H1 (cell line): ENCODE measurements at regions not wholly inside any gene's neighbourhood (a gene's known extent, or its start where the extent isn't known, plus 50 kb on each side); places are given as distances from the start of the nearest gene placed in this dataset.

Experiments used
- CTCF ChIA-PET: fragments of 300-600 bp; sonication (Branson Sonifier 250); formaldehyde crosslinking; loops from one replicate; lab custom pipeline; 2021; ENCODE audit not compliant: partially characterized antibody; lab: Charles Lee
- POLR2A ChIA-PET: fragments of 300-600 bp; sonication (Branson Sonifier 250); formaldehyde crosslinking; loops from one replicate; lab custom pipeline; 2021; ENCODE audit warnings: inconsistent platforms; ENCODE audit not compliant: partially characterized antibody; lab: Charles Lee
- DNase-seq, 2 experiments: peaks; one replicate each; pipeline versions ENCODE4 v3.0.0 to v3.0.0-alpha.2; 2010 to 2022; ENCODE audit warnings: low spot score in 2 of 2, low read depth in 1 of 2, mixed read lengths in 1 of 2
- FAIRE-seq: peaks from 2 replicates; lab custom pipeline; 2011; peaks lifted over from hg19 to GRCh38; lab: Jason Lieb, UNC
- H2AFZ ChIP-seq: 2 replicates; pipeline ENCODE4 v1.8.1; 2012; ENCODE audit warnings: low read length, inconsistent platforms
- H2AK5ac ChIP-seq: 2 replicates; pipeline ENCODE4 v1.6.1; 2013; ENCODE audit warnings: low read depth, low read length
- H2BK120ac ChIP-seq: replicated peaks from 2 replicates; pipeline ENCODE3; 2013; ENCODE audit warnings: low read depth, low read length, inconsistent platforms
- H2BK12ac ChIP-seq: 2 replicates; pipeline ENCODE4 v1.6.1; 2013; ENCODE audit warnings: low read depth, low read length
- H2BK15ac ChIP-seq: 2 replicates; pipeline ENCODE4 v1.6.1; 2013; ENCODE audit warnings: low read length
- H2BK20ac ChIP-seq: 2 replicates; pipeline ENCODE4 v1.6.1; 2013; ENCODE audit warnings: low read length
- H2BK5ac ChIP-seq: 2 replicates; pipeline ENCODE4 v1.6.1; 2013; ENCODE audit warnings: low read depth, low read length
- H3K14ac ChIP-seq: 2 replicates; pipeline ENCODE4 v1.6.1; 2013; ENCODE audit warnings: inconsistent platforms; ENCODE audit not compliant: insufficient read length
- H3K18ac ChIP-seq: 2 replicates; pipeline ENCODE4 v1.6.1; 2013; ENCODE audit warnings: low read length; ENCODE audit errors: extremely low read depth
- H3K23ac ChIP-seq: 2 replicates; pipeline ENCODE4 v1.6.1; 2013; ENCODE audit warnings: inconsistent platforms; ENCODE audit not compliant: insufficient read length
- H3K23me2 ChIP-seq: 2 replicates; pipeline ENCODE4 v1.6.1; 2013; ENCODE audit warnings: low read depth, low read length
- H3K27ac ChIP-seq: 2 replicates; pipeline ENCODE4 v1.6.1; 2011; ENCODE audit warnings: low read depth, low read length, inconsistent platforms
- H3K27me3 ChIP-seq, 4 experiments: replicated peaks in 1 of 4; 1 replicate in 1 of 4; 2 replicates in 3 of 4; pipeline versions ENCODE4 v1.6.1 to v1.8.1; 2011 to 2013; ENCODE audit warnings: low read length in 3 of 4, mild to moderate bottlenecking in 3 of 4, inconsistent platforms in 2 of 4, mixed read lengths in 2 of 4, moderate library complexity in 1 of 4; ENCODE audit not compliant: control insufficient read depth in 3 of 4, insufficient read depth in 3 of 4; ENCODE audit errors: extremely low read depth in 1 of 4
- H3K36me3 ChIP-seq, 4 experiments: 2 replicates each; pipeline versions ENCODE4 v1.6.1 to v1.8.1; 2011 to 2013; ENCODE audit warnings: mild to moderate bottlenecking in 4 of 4, low read length in 3 of 4, moderate library complexity in 2 of 4, control low read depth in 1 of 4, inconsistent platforms in 1 of 4; ENCODE audit not compliant: insufficient read depth in 4 of 4, control insufficient read depth in 2 of 4
- H3K4ac ChIP-seq: replicated peaks from 2 replicates; pipeline ENCODE3; 2013; ENCODE audit warnings: low read length, low read depth, mixed read lengths, inconsistent platforms; ENCODE audit not compliant: insufficient read length
- H3K4me1 ChIP-seq, 4 experiments: replicated peaks in 1 of 4; 1 replicate in 1 of 4; 2 replicates in 3 of 4; pipeline versions ENCODE4 v1.6.1 to v1.8.1; 2011 to 2013; ENCODE audit warnings: low read length in 3 of 4, inconsistent platforms in 2 of 4, mixed read lengths in 1 of 4; ENCODE audit not compliant: insufficient read depth in 4 of 4, control insufficient read depth in 3 of 4
- H3K4me2 ChIP-seq, 2 experiments: 2 replicates each; pipeline versions ENCODE4 v1.6.1 to v1.8.1; 2011 to 2013; ENCODE audit warnings: low read depth in 2 of 2, low read length in 2 of 2, control low read depth in 1 of 2, inconsistent platforms in 1 of 2, mild to moderate bottlenecking in 1 of 2; ENCODE audit not compliant: insufficient read depth in 1 of 2
- H3K4me3 ChIP-seq, 4 experiments: fragments of 200-600, 300-600 bp in 1 of 4; sonication (generic), shearing (Covaris generic), sonication (Bioruptor Twin) in 1 of 4; 2 replicates each; pipeline versions ENCODE4 v1.5.1 to v1.8.1; 2011 to 2016; ENCODE audit warnings: low read length in 4 of 4, low read depth in 3 of 4, control low read depth in 2 of 4, inconsistent platforms in 2 of 4, mild to moderate bottlenecking in 2 of 4, mixed read lengths in 1 of 4, moderate library complexity in 1 of 4; ENCODE audit not compliant: insufficient read depth in 2 of 4; ENCODE audit errors: extremely low read depth in 1 of 4
- H3K56ac ChIP-seq: replicated peaks from 2 replicates; pipeline ENCODE3; 2013; ENCODE audit warnings: low read depth, mild to moderate bottlenecking, mixed read lengths, low read length, inconsistent platforms; ENCODE audit not compliant: insufficient read length
- H3K79me1 ChIP-seq: 2 replicates; pipeline ENCODE4 v1.6.1; 2013; ENCODE audit warnings: low read depth, low read length, control low read depth
- H3K79me2 ChIP-seq, 2 experiments: 2 replicates each; pipeline versions ENCODE4 v1.6.1 to v1.8.1; 2012 to 2013; ENCODE audit warnings: low read length in 2 of 2, mild to moderate bottlenecking in 2 of 2, inconsistent platforms in 1 of 2; ENCODE audit not compliant: insufficient read depth in 2 of 2, control insufficient read depth in 1 of 2
- H3K9ac ChIP-seq, 4 experiments: replicated peaks in 1 of 4; 1 replicate in 1 of 4; 2 replicates in 3 of 4; pipeline versions ENCODE4 v1.6.1 to v1.8.1; 2011 to 2013; ENCODE audit warnings: low read depth in 3 of 4, low read length in 3 of 4, control low read depth in 2 of 4, mild to moderate bottlenecking in 2 of 4, moderate library complexity in 2 of 4, inconsistent platforms in 1 of 4; ENCODE audit errors: extremely low read depth in 1 of 4
- H3K9me3 ChIP-seq, 2 experiments: 2 replicates each; pipeline versions ENCODE4 v1.6.1 to v1.8.1; 2012 to 2013; ENCODE audit warnings: mild to moderate bottlenecking in 2 of 2, moderate library complexity in 2 of 2, control low read depth in 1 of 2, inconsistent platforms in 1 of 2, low read depth in 1 of 2, low read length in 1 of 2, mixed read lengths in 1 of 2; ENCODE audit not compliant: insufficient read depth in 2 of 2
- H4K20me1 ChIP-seq, 2 experiments: replicated peaks in 1 of 2; 2 replicates each; pipeline versions ENCODE3 to v1.8.1; 2011 to 2013; ENCODE audit warnings: inconsistent platforms in 2 of 2, low read length in 2 of 2, mild to moderate bottlenecking in 1 of 2; ENCODE audit not compliant: insufficient read depth in 2 of 2, control insufficient read depth in 1 of 2
- H4K5ac ChIP-seq: 2 replicates; pipeline ENCODE4 v1.6.1; 2013; ENCODE audit warnings: low read length, low read depth, mixed read lengths, inconsistent platforms; ENCODE audit not compliant: insufficient read length
- H4K8ac ChIP-seq: 2 replicates; pipeline ENCODE4 v1.8.0; 2013; ENCODE audit warnings: mild to moderate bottlenecking, moderate library complexity, low read length, inconsistent platforms; ENCODE audit not compliant: insufficient read depth; ENCODE audit errors: extremely low read depth
- H4K91ac ChIP-seq: replicated peaks from 2 replicates; pipeline ENCODE3; 2013; ENCODE audit warnings: low read length, mixed read lengths, inconsistent platforms; ENCODE audit not compliant: insufficient read length
- FOSL1 ChIP-seq: IDR thresholded peaks from 2 replicates; pipeline ENCODE4 v1.6.1; 2011; ENCODE audit warnings: mild to moderate bottlenecking, low read depth, low read length, moderate library complexity; ENCODE audit not compliant: insufficient read depth
- GABPA ChIP-seq: IDR thresholded peaks from 2 replicates; pipeline ENCODE4 v1.6.1; 2011; ENCODE audit warnings: mild to moderate bottlenecking, low read length, moderate library complexity, borderline replicate concordance; ENCODE audit not compliant: insufficient read depth
- HDAC2 ChIP-seq, 2 experiments: fragments of 300-600 bp in 1 of 2; sonication (generic) in 1 of 2; IDR thresholded peaks; 2 replicates each; pipeline ENCODE4 v1.6.1; 2011 to 2012; ENCODE audit warnings: low read depth in 2 of 2, low read length in 2 of 2, mild to moderate bottlenecking in 2 of 2, moderate library complexity in 2 of 2, borderline replicate concordance in 1 of 2, inconsistent platforms in 1 of 2
- KDM1A ChIP-seq: fragments of 200-600, 300-600 bp; sonication (generic); IDR thresholded peaks from 2 replicates; pipeline ENCODE4 v1.7.1; 2016; ENCODE audit warnings: mild to moderate bottlenecking, low read length, borderline replicate concordance
- KDM5A ChIP-seq: fragments of 200-600 bp; IDR thresholded peaks from 2 replicates; pipeline ENCODE4 v1.7.1; 2012; ENCODE audit warnings: mild to moderate bottlenecking, low read length, inconsistent platforms, mixed read lengths
- MAFK ChIP-seq: IDR thresholded peaks from 2 replicates; pipeline ENCODE4 v1.6.1; 2012; ENCODE audit warnings: low read depth, mild to moderate bottlenecking, improper control_type of control experiment, low read length
- NANOG ChIP-seq: IDR thresholded peaks from 2 replicates; pipeline ENCODE4 v1.6.1; 2011; ENCODE audit warnings: low read length, low read depth, mild to moderate bottlenecking, inconsistent platforms; ENCODE audit not compliant: insufficient read depth, poor library complexity, severe bottlenecking
- POLR2A ChIP-seq, 2 experiments: IDR thresholded peaks; 1 replicate in 1 of 2; 2 replicates in 1 of 2; pipeline ENCODE4 v1.6.1; 2011; ENCODE audit warnings: low read depth in 2 of 2, low read length in 2 of 2, mild to moderate bottlenecking in 2 of 2; ENCODE audit errors: control extremely low read depth in 1 of 2
- POU5F1 ChIP-seq: IDR thresholded peaks from 2 replicates; pipeline ENCODE4 v1.6.1; 2011; ENCODE audit warnings: low read depth, mild to moderate bottlenecking, low read length, moderate library complexity
- RBBP5 ChIP-seq: IDR thresholded peaks from 2 replicates; pipeline ENCODE4 v1.7.1; 2012; ENCODE audit warnings: low read depth, mild to moderate bottlenecking, inconsistent platforms, low read length, moderate library complexity, borderline replicate concordance
- USF2 ChIP-seq: IDR thresholded peaks from 2 replicates; pipeline ENCODE4 v1.6.1; 2011; ENCODE audit warnings: low read length, improper control_type of control experiment
- WGBS, 2 experiments: shearing (Covaris generic) in 1 of 2; methylation state at CpG; one replicate each; pipeline versions ENCODE4 v1.1.6 to v1.1.7; 2013 to 2015; ENCODE audit warnings: low lambda C conversion rate in 2 of 2, mixed read lengths in 2 of 2, inconsistent platforms in 1 of 2, low coverage in 1 of 2, missing lambda C conversion rate in 1 of 2; ENCODE audit not compliant: insufficient replicate concordance in 2 of 2, insufficient coverage in 1 of 2, insufficient read length in 1 of 2; ENCODE audit errors: extremely low coverage in 1 of 2, missing lambda C conversion rate in 1 of 2; 5-methylcytosine and 5-hydroxymethylcytosine counted together
- TF ChIP-seq, protein P1 (sequence below): IDR thresholded peaks from 2 replicates; pipeline ENCODE4 v1.6.1; 2011; ENCODE audit warnings: low read depth, mild to moderate bottlenecking, low read length; ENCODE audit not compliant: insufficient read depth

DNA sequence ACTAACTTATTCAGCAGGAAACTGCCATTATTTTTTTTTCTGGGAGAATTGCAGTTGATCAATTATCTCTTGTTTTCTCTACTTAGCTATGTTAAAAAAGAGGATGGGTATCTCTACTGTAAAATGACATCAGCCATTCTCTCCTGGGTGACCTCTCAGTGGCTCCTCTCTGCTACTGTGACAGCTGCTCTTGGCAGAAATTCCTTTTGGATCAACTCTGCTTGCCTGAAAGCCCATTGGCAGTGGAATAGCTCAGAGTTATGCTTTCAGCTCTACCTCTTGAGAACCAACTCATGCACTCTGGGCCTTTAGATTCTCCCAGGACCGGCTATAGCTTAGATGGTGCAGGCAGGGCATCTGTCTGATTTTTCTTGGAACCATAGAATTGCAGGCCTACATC is 99.9 kb upstream of the GAP43 start:
- H2BK15ac ChIP-seq: no peak overlapping the region
- H3K9ac ChIP-seq: no peak overlapping the region; a peak in 1 of 7 replicates
- TF ChIP-seq NANOG (no peak), POU5F1 (no peak), FOSL1 (no peak), HDAC2 (IDR thresholded peaks at IDR 0.05; ENCODE audit: borderline replicate concordance in 1 of 2, low read depth in 2 of 2, low read length in 2 of 2) (no peak), RBBP5 (no peak), GABPA (no peak), MAFK (no peak), USF2 (no peak), KDM1A (no peak), KDM5A (no peak), POLR2A (IDR thresholded peaks at IDR 0.05; ENCODE audit: control extremely low read depth in 1 of 2, low read depth in 2 of 2, low read length in 2 of 2) (no peak)
- TF ChIP-seq, protein P1, sequence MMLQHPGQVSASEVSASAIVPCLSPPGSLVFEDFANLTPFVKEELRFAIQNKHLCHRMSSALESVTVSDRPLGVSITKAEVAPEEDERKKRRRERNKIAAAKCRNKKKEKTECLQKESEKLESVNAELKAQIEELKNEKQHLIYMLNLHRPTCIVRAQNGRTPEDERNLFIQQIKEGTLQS: no peak

More for the DNA sequence above, 99.9 kb upstream of the GAP43 start:
- Histone ChIP-seq H3K23ac (no peak overlapping the region), H3K4me1 (peaks cover 0 to 3% (median 1%) of the 10 kb centered on the region in 4 experiments; a peak in 3 of 7 replicates), H3K79me2 (no peaks in the 10 kb centered on the region), H2BK120ac (no peak overlapping the region), H2BK20ac (no peak overlapping the region), H2AFZ (no peak overlapping the region), H3K14ac (no peak overlapping the region), H3K4me3 (no peak overlapping the region), H3K23me2 (peaks cover 2% of the 10 kb centered on the region; the same call in 1 of the 2 replicates), H2AK5ac (no peak overlapping the region), H3K4ac (no peak overlapping the region), H3K18ac (no peak overlapping the region), H3K9me3 (no peaks in the 10 kb centered on the region), H3K36me3 (no peaks in the 10 kb centered on the region), H4K8ac (no peak overlapping the region), H4K5ac (no peak overlapping the region), H3K56ac (no peak overlapping the region), H3K27ac (no peak overlapping the region), H4K91ac (no peak overlapping the region), H3K4me2 (no peak overlapping the region), H2BK12ac (no peak overlapping the region), H4K20me1 (no peaks in the 10 kb centered on the region), H3K27me3 (no peaks in the 10 kb centered on the region), H3K79me1 (no peaks in the 10 kb centered on the region), H2BK5ac (no peak overlapping the region)
- FAIRE-seq (no peak), DNase-seq (no peak)
- ChIA-PET POLR2A (interaction anchor here (1.0 to 1.2 kb wide), 2 partner anchors 11 to 19 kb away, joined by 3 read pairs; no protein-coding TSS in a partner anchor), CTCF (interaction anchor here (0.8 to 1.5 kb wide), 4 partner anchors 12 to 266 kb away, joined by 3 to 5 read pairs (median 4); partner anchors contain the start of gene GAP43)
- 80% methylated on average over 1 of the region's 1 CpG; no CpG with 5 or more reads in 1 of the 2 experiments for WGBS, 2 experiments
